Activated CD4-positive, CD25-positive, alpha-beta regulatory T cell treated with anti-CD3 and anti-CD28 coated beads, Interleukin-2, amount 50 U/mL, for 24 hours (primary cell): ENCODE measurements at regions not wholly inside any gene's neighbourhood (a gene's known extent, or its start where the extent isn't known, plus 50 kb on each side); places are given as distances from the start of the nearest gene placed in this dataset.
"Not testable (repeated sequence)": the region's sequence is repeated elsewhere in the genome, so short reads cannot be mapped to it uniquely, and the experiment has no call there.

ENCODE experiments used
- ATAC-seq, 2 donors: fragments of 150-1000 bp; cut with Tn5 transposase; one replicate each; pipeline ENCODE4 v1.10.0; 2021; ENCODE audit warnings: mild to moderate bottlenecking in 1 of 2, moderate library complexity in 1 of 2

DNA sequence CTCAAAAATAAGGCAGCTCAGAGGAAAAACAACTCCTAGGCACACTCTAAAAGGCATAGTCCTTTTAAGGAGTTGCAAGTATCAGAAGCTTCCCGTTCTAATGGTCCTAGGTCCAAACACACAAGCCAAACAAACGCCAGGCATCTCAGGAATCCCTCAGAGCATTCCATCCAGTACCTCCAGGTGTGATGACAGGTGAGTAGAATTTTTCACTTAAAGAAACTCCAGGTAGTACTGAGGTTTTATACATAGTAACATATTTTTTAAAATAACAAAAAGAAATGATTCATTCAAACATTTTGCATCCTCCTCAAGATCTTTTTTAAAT lies 1092.3 kb downstream of the TUSC7 start:
- ATAC-seq, result no peak

DNA sequence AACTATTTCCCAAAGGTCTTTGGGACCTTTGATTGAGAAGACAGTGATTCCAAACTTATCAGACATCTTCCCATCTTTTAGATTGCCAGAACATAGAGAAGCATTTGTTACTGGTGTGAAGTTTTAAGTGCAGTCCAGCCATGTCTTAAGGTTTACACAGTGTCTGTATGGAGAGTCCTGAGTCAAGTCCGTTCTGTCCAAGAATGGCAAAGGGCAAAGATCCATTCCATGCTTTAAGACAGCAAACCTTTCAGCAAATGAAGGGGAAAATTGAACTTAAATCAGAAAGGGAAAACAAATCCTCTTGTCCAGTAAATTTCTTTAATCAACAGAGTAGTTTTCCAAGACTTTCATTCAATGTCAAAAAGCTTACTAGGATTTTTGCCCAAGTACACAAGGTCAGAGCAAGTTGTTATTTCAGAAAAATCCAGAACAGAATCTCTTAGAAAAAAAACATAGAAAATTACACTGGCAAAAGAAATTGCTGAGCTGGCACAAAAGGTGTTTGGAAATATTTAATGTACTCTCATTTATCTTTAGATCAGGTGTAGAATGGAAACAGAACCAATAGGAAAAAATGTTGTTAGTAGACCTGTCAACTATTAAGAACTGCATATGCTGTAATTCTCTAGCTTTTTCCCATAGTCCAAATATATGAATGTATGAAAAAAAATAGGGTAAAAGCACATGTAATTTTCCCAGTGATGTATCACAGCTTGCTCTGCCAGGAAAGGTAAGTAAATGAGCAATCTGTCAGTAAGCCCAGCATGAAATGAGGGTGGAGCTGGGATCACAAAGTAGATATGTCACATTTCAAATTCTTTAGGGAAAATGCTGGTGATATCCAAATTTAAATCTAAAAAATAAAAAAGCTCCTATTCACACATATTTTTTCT lies 1099.9 kb downstream of the TUSC7 start:
- ATAC-seq, result no peak

DNA sequence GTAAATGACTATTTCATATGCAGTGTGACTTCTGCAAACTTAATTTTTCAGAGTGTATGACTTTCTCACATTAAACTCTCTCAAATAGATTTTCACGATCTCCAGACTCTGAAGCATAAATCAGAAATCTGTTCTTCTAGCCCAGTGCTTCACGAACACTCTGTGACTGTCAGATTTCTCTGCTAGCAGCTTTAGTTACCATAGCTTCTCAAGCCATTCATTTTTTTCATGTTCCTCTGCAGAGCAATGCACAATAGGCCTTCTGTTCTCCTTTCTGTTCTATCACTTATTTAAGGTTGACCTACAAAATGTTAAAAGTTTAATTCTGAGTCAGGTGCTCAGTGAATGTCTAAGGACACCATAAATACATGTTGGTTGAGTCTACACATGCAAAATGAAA lies 1102.2 kb downstream of the TUSC7 start:
- ATAC-seq, result no peak

DNA sequence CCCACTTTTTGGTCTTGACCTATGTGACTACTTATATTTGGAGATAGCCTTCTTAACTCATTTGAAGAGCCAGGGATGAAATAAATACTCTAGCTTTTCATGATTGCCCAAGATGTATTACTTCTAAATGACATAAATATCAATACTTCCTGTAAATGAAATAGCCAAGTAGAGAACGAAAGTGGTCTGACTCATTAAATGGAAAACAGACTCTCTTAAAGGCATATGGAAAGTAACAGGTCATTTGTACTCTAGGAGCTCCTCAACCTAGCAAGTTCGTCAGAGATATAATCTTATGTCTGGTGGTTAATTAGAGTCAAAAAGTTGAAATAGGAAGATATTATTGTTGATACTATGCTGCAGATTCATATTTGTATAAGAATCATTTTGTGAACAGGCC lies 1105.4 kb downstream of the TUSC7 start:
- ATAC-seq, result no peak

DNA sequence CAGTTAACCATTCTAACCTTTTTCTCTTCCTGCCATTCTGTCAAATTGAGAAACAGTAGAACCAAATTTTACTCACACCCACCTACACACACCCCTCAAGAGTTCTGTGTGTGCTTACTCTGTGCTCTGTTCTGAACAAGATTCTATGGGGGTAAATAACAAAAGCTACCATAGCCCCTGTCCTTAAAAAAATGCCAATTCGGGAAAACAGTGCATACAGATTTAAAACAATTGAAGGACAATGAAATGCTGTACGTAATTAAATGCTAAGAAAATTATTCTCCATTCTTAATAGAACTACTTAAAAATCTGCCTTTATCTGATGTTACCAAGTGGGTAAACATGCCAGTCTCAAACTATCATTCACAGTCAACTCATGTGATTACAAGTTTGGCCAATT lies 1107.5 kb downstream of the TUSC7 start:
- ATAC-seq, result no peak

DNA sequence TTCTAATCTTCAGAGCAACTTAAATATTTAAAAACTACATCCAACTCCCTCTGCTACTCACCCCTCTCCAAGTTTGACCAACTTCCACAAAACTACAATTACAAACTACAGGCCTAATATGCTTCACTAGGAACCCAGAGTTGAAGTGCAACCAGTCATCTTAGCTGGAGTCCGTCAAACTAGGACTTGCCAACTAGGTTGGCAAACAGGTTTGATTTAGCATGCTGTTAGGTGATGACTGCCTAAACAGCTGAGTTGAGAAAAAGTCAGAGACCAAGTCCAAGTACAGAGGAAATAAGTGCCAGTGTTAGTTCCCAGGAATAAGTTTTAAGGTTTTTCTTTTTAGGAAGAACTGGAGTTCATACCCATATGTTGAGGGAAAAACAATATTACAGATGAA lies 1109.0 kb downstream of the TUSC7 start:
- no peak for ATAC-seq

DNA sequence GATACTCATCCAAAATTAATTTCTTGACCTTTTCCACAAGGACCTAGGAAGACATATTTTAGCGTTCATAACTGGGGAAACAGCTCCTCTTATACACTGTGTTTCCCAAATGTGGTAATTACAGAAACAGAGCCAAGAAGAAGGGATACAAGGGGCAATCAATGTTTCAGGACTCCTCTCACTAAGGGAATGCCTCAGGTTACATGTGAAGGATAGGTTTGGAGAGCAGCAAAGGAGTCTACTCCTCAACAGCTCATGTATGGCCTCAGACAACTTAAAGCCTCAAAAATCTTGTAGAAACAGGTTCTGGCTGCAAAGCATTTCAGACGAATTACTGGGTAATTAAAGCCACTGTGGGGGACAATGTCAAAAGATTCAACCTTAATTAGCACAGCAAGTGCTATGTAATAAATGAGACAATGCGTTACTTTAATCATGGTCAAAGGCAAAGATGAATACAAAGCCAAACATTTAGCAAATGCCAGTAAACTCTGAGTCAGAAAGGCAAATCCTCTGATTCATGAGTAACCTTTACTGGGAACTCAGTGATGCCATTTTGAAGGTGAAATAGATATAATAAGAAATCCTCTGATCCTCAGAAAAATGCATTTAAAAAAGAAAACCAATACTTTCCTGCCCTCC lies 1111.2 kb downstream of the TUSC7 start:
- ATAC-seq, result no peak

DNA sequence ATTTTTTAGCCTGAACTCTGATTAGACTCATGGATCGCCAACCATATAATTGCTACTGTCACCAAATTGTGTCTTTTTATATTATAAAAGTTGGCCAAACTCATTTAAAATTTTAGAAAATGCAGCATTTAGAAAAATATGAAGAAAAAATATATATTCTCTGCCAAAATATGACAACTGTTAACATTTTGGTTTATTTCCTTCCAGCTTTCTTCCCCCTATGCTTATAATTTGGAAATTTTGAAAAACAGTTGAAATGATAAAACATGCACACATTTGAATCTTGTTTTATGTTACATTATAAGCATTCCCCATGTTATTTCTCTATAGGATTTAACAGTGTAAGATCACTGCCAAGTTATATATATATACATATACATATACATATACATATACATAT lies 1112.8 kb downstream of the TUSC7 start:
- no peak for ATAC-seq

DNA sequence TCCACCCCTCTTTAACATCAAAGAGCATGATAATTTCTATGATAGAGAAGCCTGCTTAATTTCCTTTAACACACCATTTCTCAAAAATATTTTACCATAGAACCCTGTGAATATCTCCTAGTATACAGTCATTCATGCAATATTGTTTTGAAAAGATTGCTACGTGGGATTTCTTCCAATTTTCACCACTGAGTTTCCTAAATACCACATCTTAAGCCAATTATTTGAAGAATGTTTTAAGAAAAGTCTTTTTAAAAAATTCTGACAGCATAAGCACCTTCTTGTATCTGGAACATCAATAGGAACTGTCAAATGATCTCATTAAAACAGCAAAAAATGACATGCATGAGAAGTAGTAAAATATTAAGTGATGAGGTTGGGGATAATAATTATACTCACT lies 1126.7 kb downstream of the TUSC7 start:
- no peak for ATAC-seq

DNA sequence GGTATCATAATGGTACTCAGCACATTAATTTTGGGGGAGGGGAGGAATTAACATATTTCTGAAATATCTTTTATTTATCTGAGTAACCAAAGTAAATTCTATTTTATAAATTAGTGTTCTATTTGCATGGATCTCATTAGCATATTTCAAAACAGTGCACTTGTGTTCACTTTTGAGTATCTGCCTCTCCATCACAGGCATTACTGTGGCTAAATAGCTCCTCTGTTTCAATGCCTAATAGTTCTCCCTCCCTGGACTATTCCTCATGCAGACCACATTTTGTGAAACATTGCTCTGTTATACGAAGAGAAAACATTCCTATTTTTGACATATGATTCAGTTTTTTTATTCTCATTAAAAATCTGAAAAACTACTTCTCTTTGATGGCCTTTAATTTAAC lies 1127.8 kb downstream of the TUSC7 start:
- ATAC-seq, result no peak

DNA sequence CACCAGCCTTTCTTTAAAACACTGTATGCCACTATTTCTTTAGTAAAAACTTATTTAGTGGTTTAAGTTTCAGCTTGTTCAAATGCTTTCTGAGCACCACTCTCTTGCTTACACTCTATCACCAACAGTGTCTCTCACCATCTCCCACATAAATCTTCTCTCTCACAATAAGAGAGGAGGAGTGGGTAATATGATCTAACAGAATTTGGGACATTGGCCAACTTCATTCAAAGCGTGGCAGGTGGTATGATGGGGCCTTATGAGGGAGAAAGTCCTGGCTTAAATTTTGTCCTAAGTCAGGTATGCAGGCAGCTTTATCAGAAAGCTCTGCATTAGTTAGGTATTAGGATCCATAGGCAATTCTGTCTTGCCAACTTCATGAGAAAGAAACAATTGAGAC lies 1132.5 kb downstream of the TUSC7 start:
- no peak for ATAC-seq

DNA sequence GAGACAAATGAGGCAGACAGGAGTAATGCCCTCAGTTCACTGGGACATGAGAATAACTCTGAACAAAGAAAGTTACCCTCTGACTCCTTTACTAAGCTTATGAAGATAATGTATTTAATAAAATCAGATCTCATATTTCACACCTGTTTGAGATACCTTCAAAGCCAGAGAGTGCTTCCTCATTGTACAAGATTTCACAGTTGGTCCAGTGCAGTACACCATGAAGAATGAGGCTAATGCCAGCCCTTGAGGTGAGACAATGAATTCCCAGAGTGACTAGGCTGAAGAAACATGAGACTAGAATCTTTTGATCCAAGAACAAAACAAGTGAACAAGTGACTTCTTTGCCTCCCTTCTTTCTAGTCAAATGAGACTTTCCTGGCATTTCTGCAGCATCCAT lies 1133.8 kb downstream of the TUSC7 start:
- no peak for ATAC-seq

DNA sequence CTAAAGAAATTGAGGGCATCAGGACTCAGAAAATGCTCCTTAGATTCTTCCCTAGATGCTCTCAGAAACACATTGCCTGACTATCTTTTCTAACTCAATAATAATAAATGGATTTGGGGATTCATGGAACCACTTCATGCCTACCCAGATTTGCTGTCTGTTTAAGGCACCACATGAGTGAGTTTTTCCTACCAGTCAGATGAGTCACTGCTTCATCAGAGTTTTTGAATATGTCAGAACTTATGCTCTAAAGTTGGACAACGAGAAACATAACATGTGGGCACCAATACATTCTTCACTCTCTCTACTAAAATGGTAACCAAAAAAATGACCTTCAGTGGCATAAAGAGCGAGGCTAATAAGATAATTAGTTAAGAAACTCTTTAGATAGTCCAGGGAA lies 1135.1 kb downstream of the TUSC7 start:
- no peak for ATAC-seq

DNA sequence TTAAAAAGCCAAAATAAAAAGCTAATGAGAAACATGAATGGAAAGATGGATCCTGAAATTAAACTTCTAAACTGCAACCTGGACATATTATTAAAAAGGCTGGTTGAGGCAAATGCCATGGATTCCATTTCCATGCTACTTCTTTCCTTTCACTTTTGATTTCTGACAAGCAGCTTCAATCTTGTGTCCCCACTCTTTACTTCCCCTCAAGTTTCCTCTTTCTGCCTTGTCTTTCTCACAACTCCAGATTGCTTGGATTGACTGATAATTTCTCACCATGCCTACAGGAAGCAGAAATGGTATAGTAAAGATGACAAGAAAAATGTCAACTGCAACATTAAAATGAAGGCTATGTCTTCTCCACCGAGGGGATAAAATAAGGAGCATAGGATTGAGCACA lies 1136.7 kb downstream of the TUSC7 start:
- ATAC-seq, result no peak

DNA sequence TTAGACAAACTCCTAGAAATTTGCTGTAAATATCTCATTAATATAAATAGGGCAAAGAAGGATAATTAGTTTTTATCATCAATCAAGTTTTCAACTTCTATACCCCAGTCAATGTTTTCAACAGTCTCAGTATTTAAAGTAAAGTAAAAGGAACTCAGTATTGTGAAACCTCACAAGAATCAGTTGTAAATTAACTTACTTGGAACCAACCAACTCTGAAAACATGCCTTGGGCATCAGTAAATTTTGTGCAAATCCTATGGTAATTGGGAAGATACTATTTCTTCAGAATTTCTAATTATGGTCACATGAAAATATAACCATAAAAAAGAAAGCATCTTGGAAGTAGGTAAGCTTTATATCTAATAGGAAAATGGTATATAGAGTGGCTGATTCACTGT lies 1139.0 kb downstream of the TUSC7 start:
- no peak for ATAC-seq

DNA sequence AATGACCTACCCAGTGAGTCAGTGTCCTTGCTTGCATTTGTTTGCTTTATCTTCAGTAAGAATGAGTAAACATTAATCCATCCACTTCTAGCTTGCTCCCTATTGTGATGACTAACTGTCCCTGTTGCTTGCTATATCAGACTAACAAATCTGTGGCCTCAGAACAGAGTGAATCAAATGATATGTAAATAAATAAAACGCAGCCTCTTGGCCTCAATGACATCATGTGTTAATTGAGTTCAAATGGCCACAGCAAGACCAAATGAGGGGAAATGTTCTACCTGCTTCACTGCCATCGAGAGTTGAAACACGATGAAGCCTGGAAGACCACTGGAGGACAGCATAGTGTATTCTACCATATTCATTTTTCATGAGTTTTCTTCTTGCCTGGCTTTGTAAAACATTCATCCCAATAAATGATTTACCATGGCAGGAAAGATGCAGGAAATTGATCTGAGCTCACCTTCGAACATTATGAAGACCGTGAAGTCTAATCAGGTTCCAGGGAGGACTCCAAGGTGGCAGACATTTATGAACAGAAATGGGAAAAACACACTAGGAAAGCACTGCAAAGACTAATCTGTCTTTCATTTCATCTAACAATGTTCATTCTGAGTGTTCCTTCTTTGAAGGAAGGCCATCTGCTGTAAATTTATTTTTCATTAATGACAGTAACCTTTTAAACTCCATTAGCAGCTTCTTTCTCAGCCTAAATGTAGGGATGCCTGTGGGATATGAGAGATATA lies 1144.5 kb downstream of the TUSC7 start:
- no peak for ATAC-seq

DNA sequence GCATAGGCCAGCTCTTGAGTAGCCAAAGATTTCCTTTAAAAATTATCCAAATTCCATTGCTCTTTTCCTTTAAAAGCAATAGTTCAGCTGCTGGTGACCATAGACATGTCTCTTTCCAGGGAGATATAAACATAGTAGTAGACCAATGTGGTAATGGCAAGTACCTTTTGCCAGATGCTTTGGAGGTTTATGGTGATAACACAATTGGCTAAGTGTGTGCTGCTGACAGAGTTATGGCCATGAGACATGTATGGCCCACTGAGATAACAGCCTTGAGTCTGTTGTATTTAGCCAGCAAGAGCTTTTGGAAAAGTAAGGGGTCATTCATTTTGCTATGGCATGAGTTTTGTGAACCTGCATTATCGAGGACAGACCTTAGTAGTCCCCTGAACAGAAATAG lies 1146.8 kb downstream of the TUSC7 start:
- ATAC-seq, result no peak

DNA sequence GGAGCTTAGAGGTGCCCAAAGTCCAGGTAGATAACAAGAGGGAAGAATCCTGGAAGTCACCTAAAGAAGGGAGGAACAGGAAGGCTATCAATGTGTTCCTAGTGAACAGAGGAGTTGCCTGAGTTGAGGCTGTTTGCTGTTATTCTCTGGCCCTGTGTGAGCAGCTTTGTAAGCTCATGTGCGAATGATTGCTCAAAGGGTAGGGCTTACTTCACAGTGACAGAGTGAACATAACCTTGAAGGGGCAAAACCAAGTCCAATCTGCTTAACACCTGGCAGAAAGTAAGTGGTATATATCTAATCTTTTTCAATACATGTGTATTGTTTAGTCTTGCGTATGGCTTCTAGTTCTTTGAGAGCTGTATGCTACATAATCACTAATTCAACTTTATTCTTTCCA lies 1153.6 kb downstream of the TUSC7 start:
- ATAC-seq, result no peak

DNA sequence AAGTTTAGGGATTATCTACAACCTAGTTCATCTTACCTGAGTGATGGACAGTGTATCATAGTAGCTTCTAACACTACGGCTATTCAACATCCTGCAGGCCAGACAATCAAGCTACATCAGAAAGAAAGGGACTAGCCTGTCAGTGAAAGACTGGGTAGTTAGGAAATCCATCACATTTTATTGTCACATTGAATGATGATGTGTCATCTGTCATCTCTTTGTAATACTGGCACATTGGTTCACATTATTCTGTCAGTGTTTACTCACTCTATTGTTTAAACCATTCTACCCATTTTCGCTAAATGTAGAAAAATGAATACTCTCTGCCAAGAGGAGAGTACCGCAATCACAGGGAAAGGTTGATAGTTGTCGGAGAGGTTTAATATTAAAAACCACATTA lies 1155.8 kb downstream of the TUSC7 start:
- ATAC-seq, result no peak

DNA sequence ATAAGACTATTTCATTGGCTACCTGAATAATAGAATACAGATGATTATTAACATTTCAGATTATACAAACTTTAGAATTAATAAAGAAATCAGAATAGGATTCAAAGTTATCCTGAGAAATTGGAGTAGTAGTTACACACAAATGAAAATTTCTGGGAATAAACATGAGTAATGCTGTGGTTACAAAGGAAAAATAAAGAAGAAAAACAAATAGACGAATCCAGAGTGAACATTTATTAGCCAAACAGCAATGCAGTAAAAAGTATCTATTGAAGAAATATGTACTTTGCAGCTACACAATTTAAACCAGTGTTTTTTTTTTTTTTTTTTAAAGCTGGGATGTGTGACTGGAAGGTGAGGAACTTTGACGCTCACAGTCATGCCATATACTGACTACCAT lies 1159.2 kb downstream of the TUSC7 start:
- ATAC-seq, result no peak

DNA sequence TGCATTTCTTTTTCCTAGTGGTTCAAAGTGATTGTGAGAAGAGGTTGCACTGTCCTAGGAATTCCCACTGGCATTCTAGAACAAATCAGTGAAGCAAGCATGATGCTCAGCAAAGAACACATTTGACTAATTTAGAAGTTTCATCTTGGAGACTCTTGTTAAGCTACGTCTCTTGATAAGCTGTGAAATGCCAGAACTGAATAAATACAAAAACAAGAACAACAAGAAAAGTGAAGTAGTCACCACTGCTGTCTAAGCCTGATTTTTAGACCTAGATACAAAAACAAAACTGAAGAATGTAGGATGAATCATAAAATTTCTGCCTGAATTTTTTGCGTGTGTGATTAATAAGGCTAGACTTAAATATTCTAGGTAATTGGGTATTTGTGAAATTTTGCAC lies 1162.4 kb downstream of the TUSC7 start:
- ATAC-seq, result no peak

DNA sequence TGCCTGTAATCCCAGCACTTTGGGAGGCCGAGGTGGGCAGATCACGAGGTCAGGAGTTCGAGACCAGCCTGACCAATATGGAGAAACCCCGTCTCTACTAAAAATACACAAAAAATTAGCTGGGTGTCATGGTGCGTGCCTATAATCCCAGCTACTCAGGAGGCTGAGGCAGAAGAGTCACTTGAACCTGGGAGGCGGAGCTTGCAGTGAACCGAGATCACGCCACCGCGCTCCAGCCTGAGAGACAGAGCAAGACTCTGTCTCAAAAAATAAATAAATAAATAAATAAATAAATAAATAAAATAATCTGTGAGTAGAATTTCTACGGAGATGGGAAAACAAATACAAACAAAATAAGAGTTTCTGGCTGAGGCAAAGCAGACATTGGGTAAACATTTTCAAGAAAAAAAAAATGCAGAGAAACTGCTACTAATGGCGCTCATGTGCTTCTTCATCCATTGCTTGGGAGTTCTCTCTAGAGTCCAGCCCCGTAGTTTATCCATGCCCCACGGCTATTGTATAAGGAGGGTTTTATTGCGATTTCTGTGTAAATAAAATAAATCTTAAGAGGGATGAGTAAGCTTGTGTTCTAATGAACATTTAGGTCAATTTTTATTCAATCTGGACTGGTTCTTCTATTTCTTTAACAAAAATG lies 1161.9 kb downstream of the IGSF11 start:
- not testable (repeated sequence) for ATAC-seq

DNA sequence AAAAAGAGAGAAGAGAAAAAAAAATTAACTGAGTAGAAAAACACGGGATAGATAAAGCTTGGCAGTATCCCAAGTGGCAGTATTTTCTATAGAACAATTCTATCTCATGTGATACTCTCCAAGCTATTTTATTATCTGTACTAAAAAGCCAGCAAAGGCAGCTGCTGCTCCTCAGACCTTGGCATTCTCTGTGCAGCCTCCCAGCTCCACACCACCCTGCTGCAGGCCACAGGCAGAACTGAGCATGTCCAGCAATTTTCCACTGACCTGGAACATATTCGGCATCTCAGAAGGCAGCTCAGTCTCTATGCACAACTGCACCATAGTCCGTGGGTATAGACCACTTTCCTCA lies 1161.4 kb downstream of the IGSF11 start:
- ATAC-seq, result no peak
